Endothelial cell of umbilical vein (primary cell): ENCODE measurements at regions not wholly inside any gene's neighbourhood (a gene's known extent, or its start where the extent isn't known, plus 50 kb on each side); places are given as distances from the start of the nearest gene placed in this dataset.

Experiments
- CTCF ChIP-seq, 2 donors: IDR thresholded peaks; 1 replicate in 1 of 2; 2 replicates in 1 of 2; pipeline ENCODE4 v1.5.1; 2011; ENCODE audit warnings: low read length in 2 of 2, mild to moderate bottlenecking in 2 of 2, moderate library complexity in 2 of 2, control low read depth in 1 of 2, inconsistent platforms in 1 of 2, low read depth in 1 of 2; ENCODE audit not compliant: insufficient read depth in 1 of 2; ENCODE audit errors: extremely low read depth in 1 of 2
- POLR2A ChIP-seq: IDR thresholded peaks from 2 replicates; pipeline ENCODE4 v1.6.1; 2012; ENCODE audit warnings: low read depth, mild to moderate bottlenecking, control low read depth, low read length
- POLR2AphosphoS5 ChIP-seq: IDR thresholded peaks from 2 replicates; pipeline ENCODE4 v1.6.1; 2012; ENCODE audit warnings: low read depth, mild to moderate bottlenecking, control low read depth, low read length, moderate library complexity; ENCODE audit not compliant: insufficient read depth

GRCh38 chr7:142612237-142612881 is 136.9 kb upstream of the PRSS1 start:
- TF ChIP-seq POLR2A (no peak), CTCF (IDR thresholded peaks at IDR 0.05; ENCODE audit: extremely low read depth in 1 of 2, insufficient read depth in 1 of 2, low read depth in 1 of 2, low read length in 2 of 2) (no peak), POLR2AphosphoS5 (no peak)
